MM.1S (cell line): ENCODE measurements at regions not wholly inside any gene's neighbourhood (a gene's known extent, or its start where the extent isn't known, plus 50 kb on each side); places are given as distances from the start of the nearest gene placed in this dataset.

Source experiments
- DNase-seq: peaks from one replicate; pipeline ENCODE4 v3.0.0-alpha.2; 2015
- H2AFZ ChIP-seq: fragments of 300-600 bp; sonication (generic); 2 replicates; pipeline ENCODE4 v1.6.0; 2016; ENCODE audit warnings: antibody characterized with exemption, low read length
- H3F3A ChIP-seq: fragments of 300-600 bp; sonication (generic); 2 replicates; pipeline ENCODE4 v1.6.1; 2016; ENCODE audit warnings: mild to moderate bottlenecking, antibody characterized with exemption, low read length, moderate library complexity, mixed read lengths; ENCODE audit not compliant: insufficient read depth
- H3K27ac ChIP-seq: fragments of 300-600 bp; sonication (generic); 2 replicates; pipeline ENCODE4 v1.5.1; 2016; ENCODE audit warnings: mild to moderate bottlenecking, low read length
- H3K27me3 ChIP-seq: fragments of 300-600 bp; sonication (generic); replicated peaks from 2 replicates; pipeline ENCODE4 v1.6.0; 2016; ENCODE audit warnings: low read length; ENCODE audit not compliant: insufficient read depth
- H3K36me3 ChIP-seq: fragments of 300-600 bp; sonication (generic); replicated peaks from 2 replicates; pipeline ENCODE4 v1.6.1; 2016; ENCODE audit warnings: mild to moderate bottlenecking, low read length, mixed read lengths; ENCODE audit not compliant: insufficient read depth
- H3K4me1 ChIP-seq: fragments of 300-600 bp; sonication (generic); 2 replicates; pipeline ENCODE4 v1.6.1; 2016; ENCODE audit warnings: low read length, mixed read lengths
- H3K4me2 ChIP-seq: fragments of 300-600 bp; sonication (generic); 2 replicates; pipeline ENCODE4 v1.6.0; 2016; ENCODE audit warnings: low read depth, low read length
- H3K4me3 ChIP-seq: fragments of 300-600 bp; sonication (generic); 2 replicates; pipeline ENCODE4 v1.5.1; 2016; ENCODE audit warnings: low read length, mixed read lengths
- H3K79me2 ChIP-seq: fragments of 300-600 bp; sonication (generic); 2 replicates; pipeline ENCODE4 v1.6.1; 2016; ENCODE audit warnings: mixed run types, low read length, mixed read lengths
- H3K9ac ChIP-seq: fragments of 300-600 bp; sonication (generic); 2 replicates; pipeline ENCODE4 v1.6.1; 2016; ENCODE audit warnings: low read length, mixed read lengths
- H3K9me2 ChIP-seq: fragments of 300-600 bp; sonication (generic); replicated peaks from 2 replicates; pipeline ENCODE4 v1.6.1; 2016; ENCODE audit warnings: mild to moderate bottlenecking, low read length, mixed read lengths; ENCODE audit not compliant: insufficient read depth
- H3K9me3 ChIP-seq: fragments of 300-600 bp; sonication (generic); replicated peaks from 2 replicates; pipeline ENCODE4 v1.6.1; 2016; ENCODE audit warnings: mild to moderate bottlenecking, low read length, mixed read lengths; ENCODE audit not compliant: insufficient read depth
- H4K20me1 ChIP-seq: fragments of 300-600 bp; sonication (generic); 2 replicates; pipeline ENCODE4 v1.6.1; 2016; ENCODE audit warnings: mild to moderate bottlenecking, low read length, moderate library complexity, mixed read lengths; ENCODE audit not compliant: insufficient read depth
- EZH2 ChIP-seq: fragments of 300-600 bp; sonication (generic); optimal IDR thresholded peaks from 2 replicates; pipeline ENCODE3; 2017; ENCODE audit warnings: low read depth, mild to moderate bottlenecking, antibody characterized with exemption, low read length, mixed read lengths
- EZH2phosphoT487 ChIP-seq: fragments of 300-600 bp; sonication (generic); IDR thresholded peaks from 2 replicates; pipeline ENCODE4 v1.6.1; 2018; ENCODE audit warnings: antibody characterized with exemption, low read length
- TF ChIP-seq, protein P1 (sequence below): fragments of 300-600 bp; sonication (generic); IDR thresholded peaks from 2 replicates; pipeline ENCODE4 v1.5.1; 2016; ENCODE audit warnings: antibody characterized with exemption, low read length, mixed read lengths

DNA sequence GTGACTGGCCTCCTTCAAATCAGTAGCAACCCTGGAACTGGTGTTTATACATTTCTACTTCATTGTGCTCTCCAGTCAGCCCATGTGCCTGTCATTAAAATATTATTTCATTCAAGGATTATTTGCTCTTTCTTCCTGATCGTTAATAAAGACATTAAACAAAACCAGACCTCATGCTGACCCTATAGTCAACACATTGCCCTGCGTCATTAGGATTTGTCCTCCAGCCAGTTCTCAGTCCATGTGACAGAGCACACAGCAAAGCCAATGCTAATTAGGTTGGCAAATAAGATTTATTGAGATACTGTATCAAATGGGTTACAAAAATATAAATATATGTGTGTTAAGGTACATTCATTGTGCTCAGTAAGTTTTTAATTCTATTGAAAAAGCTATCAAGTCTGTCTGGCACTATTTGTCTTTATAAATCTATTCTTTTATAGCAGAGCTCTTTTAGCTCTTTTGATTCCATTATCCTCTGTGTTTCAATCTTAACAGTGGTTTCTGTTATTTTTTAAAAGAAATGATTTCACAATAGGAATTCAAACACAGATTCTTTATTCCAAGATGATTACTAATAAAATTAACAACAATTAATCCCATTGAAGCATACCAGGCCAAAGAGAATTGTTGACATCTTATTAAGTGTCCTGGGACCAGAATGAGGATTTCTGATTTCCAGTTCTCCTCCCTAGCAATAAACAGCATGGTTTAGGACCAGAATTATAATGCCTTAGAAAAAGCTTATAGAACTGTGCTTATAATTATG lies 209.4 kb upstream of the RGMB start:
- Histone ChIP-seq H3K27ac (no peak overlapping the region), H3K27me3 (no peaks in the 10 kb centered on the region), H3K36me3 (no peaks in the 10 kb centered on the region), H3K9me2 (no peaks in the 10 kb centered on the region), H3K9ac (no peak overlapping the region), H3K4me1 (no peaks in the 10 kb centered on the region), H3F3A (no peaks in the 10 kb centered on the region), H2AFZ (no peak overlapping the region), H3K4me2 (no peak overlapping the region), H3K79me2 (no peaks in the 10 kb centered on the region), H4K20me1 (no peaks in the 10 kb centered on the region), H3K9me3 (no peaks in the 10 kb centered on the region), H3K4me3 (no peak overlapping the region)
- TF ChIP-seq, protein P1, sequence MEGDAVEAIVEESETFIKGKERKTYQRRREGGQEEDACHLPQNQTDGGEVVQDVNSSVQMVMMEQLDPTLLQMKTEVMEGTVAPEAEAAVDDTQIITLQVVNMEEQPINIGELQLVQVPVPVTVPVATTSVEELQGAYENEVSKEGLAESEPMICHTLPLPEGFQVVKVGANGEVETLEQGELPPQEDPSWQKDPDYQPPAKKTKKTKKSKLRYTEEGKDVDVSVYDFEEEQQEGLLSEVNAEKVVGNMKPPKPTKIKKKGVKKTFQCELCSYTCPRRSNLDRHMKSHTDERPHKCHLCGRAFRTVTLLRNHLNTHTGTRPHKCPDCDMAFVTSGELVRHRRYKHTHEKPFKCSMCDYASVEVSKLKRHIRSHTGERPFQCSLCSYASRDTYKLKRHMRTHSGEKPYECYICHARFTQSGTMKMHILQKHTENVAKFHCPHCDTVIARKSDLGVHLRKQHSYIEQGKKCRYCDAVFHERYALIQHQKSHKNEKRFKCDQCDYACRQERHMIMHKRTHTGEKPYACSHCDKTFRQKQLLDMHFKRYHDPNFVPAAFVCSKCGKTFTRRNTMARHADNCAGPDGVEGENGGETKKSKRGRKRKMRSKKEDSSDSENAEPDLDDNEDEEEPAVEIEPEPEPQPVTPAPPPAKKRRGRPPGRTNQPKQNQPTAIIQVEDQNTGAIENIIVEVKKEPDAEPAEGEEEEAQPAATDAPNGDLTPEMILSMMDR: no peak
- TF ChIP-seq EZH2 (no peak), EZH2phosphoT487 (no peak)
- no peak for DNase-seq

DNA sequence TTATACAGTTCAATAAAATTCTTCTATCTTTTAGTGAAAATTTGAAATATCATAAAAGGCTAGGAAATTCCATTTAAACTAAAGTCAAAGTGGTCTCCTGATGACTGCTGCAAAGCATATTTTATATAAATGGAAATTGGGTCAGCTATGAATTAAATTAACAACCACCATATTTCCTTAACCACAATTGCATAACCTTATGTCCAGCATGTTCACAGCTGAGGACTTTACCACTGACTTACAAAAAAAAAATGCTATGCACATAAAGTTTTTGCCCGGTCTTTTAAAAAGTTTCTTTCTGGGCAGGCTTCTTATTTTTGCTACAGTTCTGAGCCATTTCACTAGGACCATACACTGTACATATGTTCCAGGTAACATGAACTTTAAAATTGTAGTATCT lies 208.6 kb upstream of the RGMB start:
- Histone ChIP-seq H3K9me2 (no peaks in the 10 kb centered on the region), H3K4me1 (no peaks in the 10 kb centered on the region), H3F3A (no peaks in the 10 kb centered on the region), H3K9me3 (no peaks in the 10 kb centered on the region), H3K36me3 (no peaks in the 10 kb centered on the region), H3K4me3 (no peak overlapping the region), H3K27ac (no peak overlapping the region), H2AFZ (no peak overlapping the region), H3K9ac (no peak overlapping the region), H3K27me3 (no peaks in the 10 kb centered on the region), H3K79me2 (no peaks in the 10 kb centered on the region), H3K4me2 (no peak overlapping the region), H4K20me1 (no peaks in the 10 kb centered on the region)
- no peak for DNase-seq
- TF ChIP-seq EZH2 (no peak), EZH2phosphoT487 (no peak)
- TF ChIP-seq, protein P1: no peak

DNA sequence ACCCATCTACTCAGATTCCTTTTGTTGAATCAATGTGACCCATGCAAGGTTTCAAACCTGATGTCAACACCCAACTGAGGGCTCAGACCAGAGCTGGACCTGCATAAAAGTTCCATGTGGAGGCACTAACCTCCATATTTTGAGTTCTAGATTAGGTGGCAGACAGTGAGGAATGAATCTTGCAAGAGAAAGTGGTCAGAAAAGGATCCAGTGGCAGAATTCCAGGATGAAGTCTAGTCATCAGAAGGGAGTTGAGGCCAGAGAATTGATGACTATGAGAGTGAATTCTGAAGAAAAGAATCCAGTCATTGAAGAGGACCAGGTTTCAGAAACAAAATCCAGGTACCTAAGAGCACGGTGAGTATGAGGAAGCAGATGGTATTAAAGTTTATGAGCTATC lies 205.1 kb upstream of the RGMB start:
- DNase-seq: no peak
- Histone ChIP-seq H3K9me3 (no peaks in the 10 kb centered on the region), H3K4me1 (no peaks in the 10 kb centered on the region), H3K9me2 (no peaks in the 10 kb centered on the region), H4K20me1 (no peaks in the 10 kb centered on the region), H3K36me3 (no peaks in the 10 kb centered on the region), H3K27ac (no peak overlapping the region), H3K9ac (no peak overlapping the region), H3F3A (no peaks in the 10 kb centered on the region), H2AFZ (no peak overlapping the region), H3K4me3 (no peak overlapping the region), H3K4me2 (no peak overlapping the region), H3K79me2 (no peaks in the 10 kb centered on the region), H3K27me3 (no peaks in the 10 kb centered on the region)
- TF ChIP-seq, protein P1: no peak
- TF ChIP-seq EZH2phosphoT487: no peak
- TF ChIP-seq EZH2: no peak
